ENCODE measurements at regions not wholly inside any gene's neighbourhood (a gene's known extent, or its start where the extent isn't known, plus 50 kb on each side); places are given as distances from the start of the nearest gene placed in this dataset.

- H3K4me3 ChIP-seq = no peak overlapping the region
- no peaks in the 10 kb centered on the region for H3K4me1 ChIP-seq
- no peaks in the 10 kb centered on the region for H3K9me3 ChIP-seq
- no peak overlapping the region for H3K27ac ChIP-seq
- H3K27me3 ChIP-seq = no peaks in the 10 kb centered on the region
- no peak for TF ChIP-seq POLR2A (IDR thresholded peaks at IDR 0.05)
- TF ChIP-seq CTCF (IDR thresholded peaks at IDR 0.05 in 4 of 5, conservative IDR thresholded peaks at IDR 0.05 in 1 of 5) = no peak
- ATAC-seq = no peak
- in situ Hi-C loops (cut with MboI; ENCODE audit: low sequenced_read_pairs in 4 of 4) (no loop called here), intact Hi-C loops (cut with DNase I; ENCODE audit: low total_unique reads) (no loop called here)
- no peak for DNase-seq
- H3K36me3 ChIP-seq = no peaks in the 10 kb centered on the region
These were observed 238.1 kb upstream of the TENM4 start for GRCh38 chr11:79678780-79679452.

DNA sequence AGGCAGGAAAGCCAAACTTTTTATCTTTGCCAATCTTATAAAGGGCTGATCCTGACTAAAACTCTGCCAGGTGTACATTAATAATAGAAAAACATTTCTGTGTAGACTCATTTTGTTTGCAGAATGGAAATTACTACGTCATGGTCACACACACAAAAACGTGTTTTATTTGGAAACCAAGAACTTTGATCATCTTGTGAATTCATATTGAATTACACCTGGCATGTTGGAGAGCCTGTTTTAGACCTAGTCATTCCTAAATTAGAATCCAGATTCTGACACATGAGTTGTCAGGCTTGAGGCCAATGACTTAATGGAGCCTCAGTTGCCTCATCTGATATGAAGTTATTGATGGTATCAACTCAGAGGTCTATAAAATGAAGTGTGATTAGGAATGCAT, 235.6 kb upstream of the TENM4 start:
- Histone ChIP-seq H3K27ac (no peak overlapping the region), H3K4me3 (no peak overlapping the region), H3K36me3 (no peaks in the 10 kb centered on the region), H3K4me1 (no peaks in the 10 kb centered on the region), H3K9me3 (no peaks in the 10 kb centered on the region), H3K27me3 (no peaks in the 10 kb centered on the region)
- ATAC-seq (no peak), DNase-seq (no peak)
- in situ Hi-C loops (cut with MboI; ENCODE audit: low sequenced_read_pairs in 4 of 4) = no loop called here
- no peak for TF ChIP-seq CTCF (IDR thresholded peaks at IDR 0.05 in 4 of 5, conservative IDR thresholded peaks at IDR 0.05 in 1 of 5)
- no peak for TF ChIP-seq POLR2A (IDR thresholded peaks at IDR 0.05)
- intact Hi-C loops (cut with DNase I; ENCODE audit: low total_unique reads) = no loop called here

- in situ Hi-C loops (cut with MboI; ENCODE audit: low sequenced_read_pairs in 4 of 4) (no loop called here), intact Hi-C loops (cut with DNase I; ENCODE audit: low total_unique reads) (no loop called here)
- TF ChIP-seq CTCF (IDR thresholded peaks at IDR 0.05 in 4 of 5, conservative IDR thresholded peaks at IDR 0.05 in 1 of 5) (no peak), POLR2A (IDR thresholded peaks at IDR 0.05) (no peak)
- DNase-seq (no peak), ATAC-seq (no peak)
- Histone ChIP-seq H3K9me3 (no peaks in the 10 kb centered on the region), H3K27ac (no peak overlapping the region), H3K4me3 (no peak overlapping the region), H3K4me1 (no peaks in the 10 kb centered on the region), H3K27me3 (no peaks in the 10 kb centered on the region), H3K36me3 (no peaks in the 10 kb centered on the region)
These were observed 234.3 kb upstream of the TENM4 start for GRCh38 chr11:79675081-79675480.

DNA sequence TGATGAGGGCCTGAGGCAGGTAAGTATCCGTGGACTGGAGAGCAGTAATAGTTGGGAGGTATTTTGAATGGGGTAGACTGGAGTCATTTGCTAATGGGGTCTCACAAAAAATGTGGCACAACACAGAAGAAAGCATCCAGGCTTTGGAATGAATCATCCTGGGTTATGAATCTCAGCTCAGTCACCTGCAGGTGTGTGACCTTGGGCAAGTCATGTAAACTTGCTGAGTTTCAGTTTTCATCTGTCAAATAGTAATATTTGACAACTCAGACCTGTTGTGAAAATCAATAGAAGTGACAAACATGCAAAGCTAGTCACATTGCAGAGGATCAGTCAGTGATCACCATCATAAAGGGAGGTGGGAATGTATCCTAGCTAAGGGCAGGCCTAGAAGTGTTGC, 232.0 kb upstream of the TENM4 start:
- intact Hi-C loops (cut with DNase I; ENCODE audit: low total_unique reads) = no loop called here
- TF ChIP-seq POLR2A (IDR thresholded peaks at IDR 0.05) (no peak), CTCF (IDR thresholded peaks at IDR 0.05 in 4 of 5, conservative IDR thresholded peaks at IDR 0.05 in 1 of 5) (no peak)
- no peak for ATAC-seq
- in situ Hi-C loops (cut with MboI; ENCODE audit: low sequenced_read_pairs in 4 of 4) = no loop called here
- Histone ChIP-seq H3K9me3 (no peaks in the 10 kb centered on the region), H3K27me3 (no peaks in the 10 kb centered on the region), H3K36me3 (no peaks in the 10 kb centered on the region), H3K27ac (no peak overlapping the region), H3K4me1 (no peaks in the 10 kb centered on the region), H3K4me3 (no peak overlapping the region)
- no peak for DNase-seq

- Histone ChIP-seq H3K4me1 (no peaks in the 10 kb centered on the region), H3K27me3 (no peaks in the 10 kb centered on the region), H3K4me3 (no peak overlapping the region), H3K36me3 (no peaks in the 10 kb centered on the region), H3K9me3 (no peaks in the 10 kb centered on the region), H3K27ac (no peak overlapping the region)
- ATAC-seq = no peak
- in situ Hi-C loops (cut with MboI; ENCODE audit: low sequenced_read_pairs in 4 of 4) = no loop called here
- no peak for DNase-seq
- TF ChIP-seq POLR2A (IDR thresholded peaks at IDR 0.05) (no peak), CTCF (IDR thresholded peaks at IDR 0.05 in 4 of 5, conservative IDR thresholded peaks at IDR 0.05 in 1 of 5) (no peak)
- intact Hi-C loops (cut with DNase I; ENCODE audit: low total_unique reads) = no loop called here
These were observed 230.6 kb upstream of the TENM4 start for GRCh38 chr11:79671401-79671800.

Data from gastrocnemius medialis (tissue), 4 donors.